ENCODE measurements at regions not wholly inside any gene's neighbourhood (a gene's known extent, or its start where the extent isn't known, plus 50 kb on each side); places are given as distances from the start of the nearest gene placed in this dataset.

- POLR2A ChIA-PET: no interaction called here
- CTCF ChIA-PET: interaction anchor here (0.7 kb wide), 1 partner anchor 8 kb away, joined by 3 read pairs; no protein-coding TSS in a partner anchor
- TF ChIP-seq CTCF (IDR thresholded peaks at IDR 0.05; ENCODE audit: control extremely low read depth, extremely low read depth, low read depth, missing control alignments): no peak
- DNase-seq (ENCODE audit: extremely low spot score): no peak
Observed at GRCh38 chr11:28524098-28524497, 415.9 kb downstream of the METTL15 start.

- CTCF ChIA-PET: no interaction called here
- POLR2A ChIA-PET: no interaction called here
- TF ChIP-seq CTCF (IDR thresholded peaks at IDR 0.05; ENCODE audit: control extremely low read depth, extremely low read depth, low read depth, missing control alignments): no peak
- no peak for DNase-seq (ENCODE audit: extremely low spot score)
Observed at GRCh38 chr11:28521075-28521474, 412.9 kb downstream of the METTL15 start.

- DNase-seq (ENCODE audit: extremely low spot score): no peak
- CTCF ChIA-PET: interaction anchor here (1.3 to 1.4 kb wide), 2 partner anchors 9 to 282 kb away, joined by 3 read pairs; no protein-coding TSS in a partner anchor
- no peak for TF ChIP-seq CTCF (IDR thresholded peaks at IDR 0.05; ENCODE audit: control extremely low read depth, extremely low read depth, low read depth, missing control alignments)
- POLR2A ChIA-PET: no interaction called here
Observed at GRCh38 chr11:28520291-28520690, 412.1 kb downstream of the METTL15 start.

- TF ChIP-seq CTCF (IDR thresholded peaks at IDR 0.05; ENCODE audit: control extremely low read depth, extremely low read depth, low read depth, missing control alignments): no peak
Observed at GRCh38 chr11:28518825-28519224, 410.6 kb downstream of the METTL15 start.

GRCh38 chr11:28517621-28518020, 409.4 kb downstream of the METTL15 start:
- ChIA-PET POLR2A (no interaction called here), CTCF (interaction anchor here (1.1 to 1.5 kb wide), 2 partner anchors 9 to 34 kb away, joined by 4 read pairs; no protein-coding TSS in a partner anchor)
- DNase-seq (ENCODE audit: extremely low spot score): no peak
- no peak for TF ChIP-seq CTCF (IDR thresholded peaks at IDR 0.05; ENCODE audit: control extremely low read depth, extremely low read depth, low read depth, missing control alignments)

More at GRCh38 chr11:28518825-28519224, 410.6 kb downstream of the METTL15 start:
- ChIA-PET POLR2A (no interaction called here), CTCF (no interaction called here)
- no peak for DNase-seq (ENCODE audit: extremely low spot score)

- CTCF ChIA-PET: interaction anchor here (2.1 kb wide), 1 partner anchor 15 kb away, joined by 6 read pairs; no protein-coding TSS in a partner anchor
- TF ChIP-seq CTCF (IDR thresholded peaks at IDR 0.05; ENCODE audit: control extremely low read depth, extremely low read depth, low read depth, missing control alignments): no peak
- DNase-seq (ENCODE audit: extremely low spot score): no peak
- POLR2A ChIA-PET: no interaction called here
Observed at GRCh38 chr11:28514391-28514790, 406.2 kb downstream of the METTL15 start.

Measured in GM10248 (cell line).